ENCODE measurements at regions not wholly inside any gene's neighbourhood (a gene's known extent, or its start where the extent isn't known, plus 50 kb on each side); places are given as distances from the start of the nearest gene placed in this dataset.

GRCh38 chr15:46714950-46715349 lies 1002.4 kb upstream of the SEMA6D start:
- Histone ChIP-seq H3K9me3 (ENCODE audit: control insufficient read depth, low read depth, low read length) (no peaks in the 10 kb centered on the region), H2BK20ac (ENCODE audit: low read depth, low read length, poor library complexity, severe bottlenecking) (no peak overlapping the region), H3K23ac (ENCODE audit: insufficient read length, low read depth, low read length) (no peak overlapping the region), H3K4ac (ENCODE audit: low read depth, low read length) (no peak overlapping the region), H3K14ac (ENCODE audit: insufficient read depth, low read length) (no peak overlapping the region), H2BK120ac (ENCODE audit: low read depth, low read length, poor library complexity, severe bottlenecking) (no peak overlapping the region), H3K79me1 (ENCODE audit: insufficient read depth, low read depth, low read length, poor library complexity, severe bottlenecking) (no peaks in the 10 kb centered on the region), H3T11ph (ENCODE audit: low read length) (no peak overlapping the region), H3K4me2 (ENCODE audit: insufficient read depth, insufficient read length, low read length) (no peak overlapping the region), H3K27ac (ENCODE audit: insufficient read length, low read depth, low read length) (no peak overlapping the region), H2BK12ac (ENCODE audit: insufficient read length, low read depth, low read length) (no peak overlapping the region), H3K4me1 (ENCODE audit: insufficient read depth, low read length) (no peaks in the 10 kb centered on the region), H2AK5ac (ENCODE audit: insufficient read length, low read length) (no peak overlapping the region), H2BK5ac (ENCODE audit: insufficient read length, low read length) (no peak overlapping the region), H3K23me2 (ENCODE audit: insufficient read length, low read depth, low read length, poor library complexity, severe bottlenecking) (no peaks in the 10 kb centered on the region), H4K5ac (ENCODE audit: insufficient read length, low read depth, low read length) (no peak overlapping the region), H3K27me3 (ENCODE audit: insufficient read depth, low read length) (no peaks in the 10 kb centered on the region), H2AFZ (ENCODE audit: low read length) (no peak overlapping the region), H4K91ac (ENCODE audit: insufficient read length, low read depth, low read length) (no peak overlapping the region), H4K20me1 (ENCODE audit: control insufficient read depth, insufficient read depth, insufficient read length) (no peaks in the 10 kb centered on the region), H3K9ac (ENCODE audit: extremely low read depth, insufficient read length, low read length) (no peak overlapping the region), H3K56ac (ENCODE audit: insufficient read length, low read depth, low read length) (no peak overlapping the region), H4K8ac (replicated peaks; ENCODE audit: insufficient read length, low read depth, low read length) (no peak overlapping the region), H2BK15ac (ENCODE audit: low read depth, low read length) (no peak overlapping the region), H3K79me2 (ENCODE audit: insufficient read depth, low read length) (no peaks in the 10 kb centered on the region), H3K18ac (ENCODE audit: insufficient read length, low read depth, low read length) (no peak overlapping the region)
- Mint-ChIP-seq H3K9me3 (no peaks in the 10 kb centered on the region), H3K36me3 (ENCODE audit: insufficient read depth in 1 of 3, low read depth in 3 of 3) (no peaks in the 10 kb centered on the region), H3K4me1 (no peaks in the 10 kb centered on the region), H3K27me3 (ENCODE audit: low read depth) (no peaks in the 10 kb centered on the region), H3K27ac (no peak overlapping the region), H3K4me3 (no peak overlapping the region)
- DNase-seq = no peak
- no peak for TF ChIP-seq CTCF (conservative IDR thresholded peaks at IDR 0.05)
- no CpG with 5 or more reads among the region's 2 CpGs for whole genome bisulfite sequencing (ENCODE audit: extremely low coverage, insufficient read length, low lambda C conversion rate)

All from H9 (cell line).